A549 (cell line): ENCODE measurements at regions not wholly inside any gene's neighbourhood (a gene's known extent, or its start where the extent isn't known, plus 50 kb on each side); places are given as distances from the start of the nearest gene placed in this dataset.

Experiments
- ATAC-seq, 2 experiments: fragments of 200-7000 bp in 1 of 2; fragments of >200 bp in 1 of 2; cut with Nextera tagmentation in 1 of 2; cut with Tn5 transposase in 1 of 2; 3 replicates each; pipeline versions ENCODE4 v1.8.0 to v1.9.1; 2018 to 2020; ENCODE audit warnings: mild to moderate bottlenecking in 1 of 2, moderate library complexity in 1 of 2
- CTCF ChIA-PET: fragments of 300-600 bp; sonication (Branson Sonifier 250); formaldehyde crosslinking; extraction: SDS; loops from one replicate; lab custom pipeline; 2021; ENCODE audit warnings: antibody characterized with exemption, inconsistent platforms; lab: Yijun Ruan, JAX
- POLR2A ChIA-PET: fragments of 350-600 bp; formaldehyde crosslinking; extraction: SDS; loops from one replicate; lab custom pipeline; 2021; ENCODE audit warnings: antibody characterized with exemption, inconsistent platforms; lab: Yijun Ruan, JAX
- DNase-seq, 2 experiments: peaks; one replicate each; pipeline versions ENCODE4 v3.0.0 to v3.0.0-alpha.2; 2011 to 2016; ENCODE audit warnings: low read depth in 1 of 2, low spot score in 1 of 2
- FAIRE-seq: peaks from 2 replicates; lab custom pipeline; 2011; peaks lifted over from hg19 to GRCh38; lab: Jason Lieb, UNC
- H3K27ac ChIP-seq, 2 experiments: fragments of >200 bp; sonication (Bioruptor Twin); formaldehyde crosslinking; 3 replicates each; pipeline ENCODE4 v1.5.1; 2016 to 2017
- H3K4me1 ChIP-seq: fragments of >200 bp; sonication (Bioruptor Twin); formaldehyde crosslinking; 3 replicates; pipeline ENCODE4 v1.6.1; 2016
- H3K4me2 ChIP-seq: fragments of >200 bp; sonication (Bioruptor Twin); formaldehyde crosslinking; 3 replicates; pipeline ENCODE4 v1.6.1; 2016
- H3K4me3 ChIP-seq: fragments of >200 bp; sonication (Bioruptor Twin); formaldehyde crosslinking; 3 replicates; pipeline ENCODE4 v1.5.1; 2016
- H3K9me3 ChIP-seq: fragments of >200 bp; sonication (Bioruptor Twin); formaldehyde crosslinking; 3 replicates; pipeline ENCODE4 v1.6.1; 2016
- ATOH8 ChIP-seq: fragments of 250-450 bp; sonication (Bioruptor Pico); IDR thresholded peaks from 2 replicates; pipeline ENCODE4 v1.5.0; 2020; ENCODE audit warnings: low read depth, mild to moderate bottlenecking, moderate library complexity
- CBX8 ChIP-seq: fragments of 200-600 bp; sonication (generic); IDR thresholded peaks from 2 replicates; pipeline ENCODE4 v1.6.1; 2016
- CEBPB ChIP-seq, 2 experiments: fragments of >200 bp in 1 of 2; sonication (Bioruptor Twin) in 1 of 2; formaldehyde crosslinking in 1 of 2; IDR thresholded peaks; 2 replicates each; pipeline ENCODE4 v1.6.1; 2012 to 2016
- CHD4 ChIP-seq: fragments of 200-600 bp; sonication (generic); IDR thresholded peaks from 2 replicates; pipeline ENCODE4 v1.6.1; 2016; ENCODE audit warnings: antibody characterized with exemption, mild to moderate bottlenecking, borderline replicate concordance
- ELK1 ChIP-seq: fragments of 150-350 bp; IDR thresholded peaks from 2 replicates; pipeline ENCODE4 v1.6.1; 2014; ENCODE audit warnings: low read depth, mild to moderate bottlenecking, low read length
- ESRRA ChIP-seq: fragments of 150-350 bp; IDR thresholded peaks from 2 replicates; pipeline ENCODE4 v1.6.1; 2014; ENCODE audit warnings: mild to moderate bottlenecking, low read length, borderline replicate concordance
- HDAC2 ChIP-seq: fragments of 200-600 bp; sonication (generic); IDR thresholded peaks from 2 replicates; pipeline ENCODE4 v1.6.1; 2016
- HOXA7 ChIP-seq: fragments of 250-450 bp; sonication (Bioruptor Pico); IDR thresholded peaks from 2 replicates; pipeline ENCODE4 v1.5.0; 2020; ENCODE audit warnings: mild to moderate bottlenecking, moderate library complexity
- HOXB13 ChIP-seq: fragments of 250-450 bp; sonication (Bioruptor Pico); IDR thresholded peaks from 2 replicates; pipeline ENCODE4 v1.5.0; 2020; ENCODE audit warnings: low read depth, mild to moderate bottlenecking, moderate library complexity
- JUN ChIP-seq, 2 experiments: fragments of >200 bp; sonication (Bioruptor Twin); formaldehyde crosslinking; IDR thresholded peaks; 2 replicates in 1 of 2; 3 replicates in 1 of 2; pipeline ENCODE4 v1.6.1; 2016 to 2017
- JUNB ChIP-seq: fragments of >200 bp; sonication (Bioruptor Twin); formaldehyde crosslinking; IDR thresholded peaks from 2 replicates; pipeline ENCODE4 v1.6.1; 2016
- MAX ChIP-seq: IDR thresholded peaks from 2 replicates; pipeline ENCODE4 v1.6.1; 2012
- MYC ChIP-seq: IDR thresholded peaks from 2 replicates; pipeline ENCODE4 v1.6.1; 2012; ENCODE audit warnings: mild to moderate bottlenecking, inconsistent platforms, low read length, improper control_type of control experiment, borderline replicate concordance
- NPAS2 ChIP-seq: fragments of 250-450 bp; sonication (Bioruptor Pico); IDR thresholded peaks from 2 replicates; pipeline ENCODE4 v1.8.0; 2022; ENCODE audit warnings: mild to moderate bottlenecking, moderate library complexity, borderline replicate concordance
- PHF8 ChIP-seq: fragments of 200-600 bp; sonication (generic); IDR thresholded peaks from 2 replicates; pipeline ENCODE4 v1.6.1; 2016; ENCODE audit warnings: low read depth, mild to moderate bottlenecking, antibody characterized with exemption, moderate library complexity, borderline replicate concordance
- POLR2A ChIP-seq: IDR thresholded peaks from 2 replicates; pipeline ENCODE4 v1.6.1; 2012; ENCODE audit warnings: mild to moderate bottlenecking, low read length
- RAD21 ChIP-seq, 2 experiments: fragments of >200 bp in 1 of 2; sonication (Bioruptor Twin) in 1 of 2; formaldehyde crosslinking in 1 of 2; IDR thresholded peaks in 1 of 2; conservative IDR thresholded peaks in 1 of 2; 2 replicates in 1 of 2; 3 replicates in 1 of 2; pipeline ENCODE4 v1.6.1; 2012 to 2018; ENCODE audit warnings: inconsistent platforms in 1 of 2
- SREBF2 ChIP-seq: fragments of 450-650 bp; IDR thresholded peaks from 2 replicates; pipeline ENCODE4 v1.6.1; 2014; ENCODE audit warnings: mild to moderate bottlenecking, moderate library complexity
- TP53 ChIP-seq: fragments of 250-450 bp; sonication (Bioruptor Pico); IDR thresholded peaks from 2 replicates; pipeline ENCODE4 v1.5.0; 2021; ENCODE audit warnings: mild to moderate bottlenecking, moderate library complexity
- USF2 ChIP-seq: fragments of 450-650 bp; IDR thresholded peaks from 2 replicates; pipeline ENCODE4 v1.6.1; 2014; ENCODE audit warnings: antibody characterized with exemption
- ZNF302 ChIP-seq: fragments of 250-450 bp; sonication (Bioruptor Pico); IDR thresholded peaks from 2 replicates; pipeline ENCODE4 v1.9.0; 2021; ENCODE audit warnings: inconsistent platforms, mild to moderate bottlenecking, moderate library complexity
- WGBS: methylation state at CpG from one replicate; pipeline ENCODE4 v1.1.6; 2017; ENCODE audit errors: missing lambda C conversion rate; 5-methylcytosine and 5-hydroxymethylcytosine counted together

- POLR2A ChIA-PET = no interaction called here
- Histone ChIP-seq H3K4me1 (no peaks in the 10 kb centered on the region), H3K27ac (no peak overlapping the region), H3K4me3 (no peak overlapping the region), H3K4me2 (no peak overlapping the region), H3K9me3 (no peaks in the 10 kb centered on the region)
- TF ChIP-seq RAD21 (conservative IDR thresholded peaks at IDR 0.05 in 1 of 2, IDR thresholded peaks at IDR 0.05 in 1 of 2) (no peak), CEBPB (IDR thresholded peaks at IDR 0.05) (no peak), USF2 (no peak), ESRRA (no peak), ZNF302 (CRISPR knock-in tag) (no peak), CBX8 (no peak), HOXA7 (CRISPR knock-in tag) (no peak), SREBF2 (no peak), HDAC2 (no peak), ATOH8 (no peak), JUNB (no peak)
- FAIRE-seq (no peak), DNase-seq (no peak), ATAC-seq (no peak)
- CTCF ChIA-PET = no interaction called here
- WGBS = 0% methylated on average over 2 of the region's 2 CpGs
These were observed 205.3 kb upstream of the DACH1 start for GRCh38 chr13:72072261-72072660.

- ChIA-PET POLR2A (no interaction called here), CTCF (no interaction called here)
- H3K9me3 ChIP-seq = no peaks in the 10 kb centered on the region
- no peak for DNase-seq
- H3K4me3 ChIP-seq = no peak overlapping the region
- FAIRE-seq = no peak
- WGBS = 27% methylated on average over 4 of the region's 4 CpGs
- ATAC-seq = no peak
- H3K4me1 ChIP-seq = no peaks in the 10 kb centered on the region
- no peak for TF ChIP-seq SREBF2
- no peak for TF ChIP-seq JUN (IDR thresholded peaks at IDR 0.05)
- TF ChIP-seq RAD21 (conservative IDR thresholded peaks at IDR 0.05 in 1 of 2, IDR thresholded peaks at IDR 0.05 in 1 of 2) = no peak
- no peak for TF ChIP-seq NPAS2
- TF ChIP-seq ZNF302 (CRISPR knock-in tag) = no peak
- TF ChIP-seq POLR2A = no peak
- no peak overlapping the region for H3K4me2 ChIP-seq
- no peak overlapping the region for H3K27ac ChIP-seq
These were observed 204.7 kb upstream of the DACH1 start for GRCh38 chr13:72071713-72072112.

- FAIRE-seq = no peak
- no CpG with 5 or more reads among the region's 7 CpGs for WGBS
- Histone ChIP-seq H3K4me2 (no peak overlapping the region), H3K4me3 (no peak overlapping the region), H3K9me3 (no peaks in the 10 kb centered on the region), H3K27ac (no peak overlapping the region), H3K4me1 (no peaks in the 10 kb centered on the region)
- no peak for TF ChIP-seq ESRRA
- TF ChIP-seq JUN (IDR thresholded peaks at IDR 0.05) = no peak
- TF ChIP-seq NPAS2 = no peak
- no peak for TF ChIP-seq CHD4
- no peak for TF ChIP-seq MAX
- no peak for TF ChIP-seq MYC
- no peak for TF ChIP-seq TP53 (CRISPR knock-in tag)
- no peak for TF ChIP-seq PHF8
- TF ChIP-seq HOXB13 (CRISPR knock-in tag) = no peak
- no peak for TF ChIP-seq ELK1
- no peak for ATAC-seq
- ChIA-PET POLR2A (no interaction called here), CTCF (no interaction called here)
- DNase-seq = peak in 1 of 2 experiments; percentile 3
These were observed 195.6 kb upstream of the DACH1 start for GRCh38 chr13:72062566-72062965.
